ENCODE measurements at regions not wholly inside any gene's neighbourhood (a gene's known extent, or its start where the extent isn't known, plus 50 kb on each side); places are given as distances from the start of the nearest gene placed in this dataset.

- DNase-seq = no peak
- no peak overlapping the region for H3K27ac ChIP-seq (ENCODE audit: low read length)
- TF ChIP-seq CTCF (IDR thresholded peaks at IDR 0.05; ENCODE audit: low read length) (no peak), EZH2phosphoT487 (IDR thresholded peaks at IDR 0.05; ENCODE audit: low read length) (no peak), EZH2 (optimal IDR thresholded peaks at IDR 0.05; ENCODE audit: low read depth, low read length) (no peak)
Observed at GRCh38 chr20:7358670-7359069, 581.6 kb downstream of the HAO1 start.

GRCh38 chr20:7359739-7360138 is 580.5 kb downstream of the HAO1 start:
- no peaks in the 10 kb centered on the region for H3K36me3 ChIP-seq (replicated peaks; ENCODE audit: insufficient read depth, low read length)
- no peak overlapping the region for H3K27ac ChIP-seq (ENCODE audit: low read length)
- peaks cover 19% of the 10 kb centered on the region for H3K4me1 ChIP-seq (ENCODE audit: low read length)
- no peaks in the 10 kb centered on the region for H3K9me2 ChIP-seq (replicated peaks; ENCODE audit: insufficient read depth, low read length)
- no peak overlapping the region for H3K9ac ChIP-seq (ENCODE audit: low read length)
- peak; percentile 54 for DNase-seq
- H3K9me3 ChIP-seq (replicated peaks; ENCODE audit: insufficient read depth, low read length) = no peaks in the 10 kb centered on the region
- no peak overlapping the region for H3K4me3 ChIP-seq (ENCODE audit: low read length)
- no peak overlapping the region for H2AFZ ChIP-seq (ENCODE audit: low read length)
- H3F3A ChIP-seq (ENCODE audit: insufficient read depth, low read length) = peaks cover 11% of the 10 kb centered on the region
- no peaks in the 10 kb centered on the region for H3K27me3 ChIP-seq (replicated peaks; ENCODE audit: insufficient read depth, low read length)
- no peaks in the 10 kb centered on the region for H3K79me2 ChIP-seq (ENCODE audit: low read length)
- TF ChIP-seq EZH2phosphoT487 (IDR thresholded peaks at IDR 0.05; ENCODE audit: low read length) (no peak), CTCF (IDR thresholded peaks at IDR 0.05; ENCODE audit: low read length) (no peak), EZH2 (optimal IDR thresholded peaks at IDR 0.05; ENCODE audit: low read depth, low read length) (no peak)
- H4K20me1 ChIP-seq (ENCODE audit: insufficient read depth, low read length) = no peaks in the 10 kb centered on the region
- H3K4me2 ChIP-seq (ENCODE audit: low read depth, low read length) = no peak overlapping the region

More at GRCh38 chr20:7358670-7359069, 581.6 kb downstream of the HAO1 start:
- Histone ChIP-seq H3K9me2 (replicated peaks; ENCODE audit: insufficient read depth, low read length) (no peaks in the 10 kb centered on the region), H4K20me1 (ENCODE audit: insufficient read depth, low read length) (no peaks in the 10 kb centered on the region), H3K9me3 (replicated peaks; ENCODE audit: insufficient read depth, low read length) (no peaks in the 10 kb centered on the region), H3K4me2 (ENCODE audit: low read depth, low read length) (no peak overlapping the region), H3K4me3 (ENCODE audit: low read length) (no peak overlapping the region), H3K79me2 (ENCODE audit: low read length) (no peaks in the 10 kb centered on the region), H3K9ac (ENCODE audit: low read length) (no peak overlapping the region), H3K36me3 (replicated peaks; ENCODE audit: insufficient read depth, low read length) (no peaks in the 10 kb centered on the region), H3F3A (ENCODE audit: insufficient read depth, low read length) (peaks cover 11% of the 10 kb centered on the region), H2AFZ (ENCODE audit: low read length) (no peak overlapping the region), H3K27me3 (replicated peaks; ENCODE audit: insufficient read depth, low read length) (no peaks in the 10 kb centered on the region), H3K4me1 (ENCODE audit: low read length) (peaks cover 19% of the 10 kb centered on the region)

GRCh38 chr20:7361321-7361720 is 578.9 kb downstream of the HAO1 start:
- Histone ChIP-seq H3K4me3 (ENCODE audit: low read length) (no peak overlapping the region), H3F3A (ENCODE audit: insufficient read depth, low read length) (peaks cover 17% of the 10 kb centered on the region), H4K20me1 (ENCODE audit: insufficient read depth, low read length) (no peaks in the 10 kb centered on the region), H3K9me3 (replicated peaks; ENCODE audit: insufficient read depth, low read length) (no peaks in the 10 kb centered on the region), H3K4me2 (ENCODE audit: low read depth, low read length) (no peak overlapping the region), H3K36me3 (replicated peaks; ENCODE audit: insufficient read depth, low read length) (no peaks in the 10 kb centered on the region), H3K4me1 (ENCODE audit: low read length) (peaks cover 25% of the 10 kb centered on the region), H3K9ac (ENCODE audit: low read length) (no peak overlapping the region), H3K27ac (ENCODE audit: low read length) (no peak overlapping the region), H2AFZ (ENCODE audit: low read length) (no peak overlapping the region), H3K79me2 (ENCODE audit: low read length) (no peaks in the 10 kb centered on the region), H3K27me3 (replicated peaks; ENCODE audit: insufficient read depth, low read length) (no peaks in the 10 kb centered on the region), H3K9me2 (replicated peaks; ENCODE audit: insufficient read depth, low read length) (no peaks in the 10 kb centered on the region)
- no peak for TF ChIP-seq EZH2 (optimal IDR thresholded peaks at IDR 0.05; ENCODE audit: low read depth, low read length)
- TF ChIP-seq EZH2phosphoT487 (IDR thresholded peaks at IDR 0.05; ENCODE audit: low read length) = no peak
- no peak for TF ChIP-seq CTCF (IDR thresholded peaks at IDR 0.05; ENCODE audit: low read length)
- no peak for DNase-seq
